HK-2 (cell line): ENCODE measurements at regions not wholly inside any gene's neighbourhood (a gene's known extent, or its start where the extent isn't known, plus 50 kb on each side); places are given as distances from the start of the nearest gene placed in this dataset.

Source experiments
- DNase-seq: peaks from one replicate; pipeline ENCODE4 v3.0.0-alpha.2; 2018; ENCODE audit not compliant: unreplicated experiment

- no peak for DNase-seq
These were observed 56.2 kb upstream of the UFL1 start for GRCh38 chr6:96465321-96465903.

GRCh38 chr6:96466147-96466863 lies 55.3 kb upstream of the UFL1 start:
- DNase-seq: no peak

DNA sequence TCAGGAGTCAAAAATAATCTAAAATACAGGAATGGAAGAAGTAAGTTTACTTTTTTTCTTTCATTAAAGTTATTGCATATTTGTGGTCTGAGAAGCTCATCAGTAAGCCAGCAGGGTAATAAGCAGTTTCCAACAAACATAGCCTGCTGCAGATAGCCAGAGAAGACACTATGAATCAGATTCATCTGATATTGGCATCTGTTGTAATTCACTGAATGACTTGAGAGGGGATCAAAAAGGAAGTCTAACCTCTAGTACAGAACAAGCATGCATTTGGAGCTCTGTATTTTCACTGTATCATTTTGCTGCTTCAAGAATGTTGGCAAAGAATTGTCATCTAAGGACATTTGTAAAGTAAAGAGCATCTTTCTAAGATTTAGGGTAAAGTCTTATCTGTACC lies 53.8 kb upstream of the UFL1 start:
- no peak for DNase-seq

DNA sequence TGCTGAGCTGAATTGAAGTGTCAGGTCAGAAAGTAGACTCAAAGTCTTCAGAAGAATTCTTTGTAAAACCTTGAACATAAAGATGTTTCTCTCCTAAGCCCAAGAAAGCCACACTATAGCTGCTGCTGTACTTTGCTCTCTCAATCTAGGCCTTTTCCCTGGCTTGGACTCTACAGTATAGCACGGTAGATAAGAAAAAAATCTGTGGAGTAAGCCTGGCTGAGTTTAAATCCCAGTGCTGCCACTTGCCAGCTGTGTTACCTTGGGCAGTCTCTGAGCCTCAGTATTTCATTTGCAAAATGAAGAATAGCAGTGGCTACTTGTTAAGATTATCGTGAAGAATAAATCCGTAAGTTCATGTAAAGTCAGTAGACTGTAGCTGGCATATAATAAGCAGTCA lies 53.3 kb upstream of the UFL1 start:
- DNase-seq: no peak

GRCh38 chr6:96468681-96469224 lies 52.9 kb upstream of the UFL1 start:
- DNase-seq: no peak

DNA sequence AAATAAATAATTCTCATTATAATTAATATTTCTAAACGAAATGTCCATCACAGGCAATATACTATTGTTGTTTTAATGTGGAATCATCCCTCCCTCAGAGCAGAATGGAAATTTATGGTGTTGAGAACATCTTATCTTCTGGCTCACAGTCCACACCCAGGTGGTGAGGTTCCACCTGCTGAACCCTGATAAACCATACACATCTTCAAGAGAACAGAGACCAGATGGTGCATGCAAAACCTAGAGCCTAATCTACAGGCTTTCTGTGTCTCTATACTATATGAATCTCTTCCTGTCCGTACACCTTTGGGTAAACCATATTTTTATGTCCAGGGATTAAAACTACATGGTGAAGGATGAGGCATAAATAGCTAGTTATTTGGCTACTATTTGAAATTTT lies 52.3 kb upstream of the UFL1 start:
- no peak for DNase-seq

GRCh38 chr6:96470296-96470695 lies 51.3 kb upstream of the UFL1 start:
- no peak for DNase-seq
